Activated naive CD4-positive, alpha-beta T cell treated with anti-CD3 and anti-CD28 coated beads, Interleukin-2, amount 10 ng/mL, durations not matched to agents 7 days and 5 days (primary cell): ENCODE measurements at regions not wholly inside any gene's neighbourhood (a gene's known extent, or its start where the extent isn't known, plus 50 kb on each side); places are given as distances from the start of the nearest gene placed in this dataset.

Experiments
- CTCF ChIA-PET: fragments of 350-600 bp; sonication (Branson Sonifier 250); formaldehyde crosslinking; loops from one replicate; lab custom pipeline; 2021; ENCODE audit warnings: antibody characterized with exemption; lab: Charles Lee
- DNase-seq: peaks from one replicate; pipeline ENCODE4 v3.0.0-alpha.2; 2020
- H3K27ac Mint-ChIP-seq: one replicate; pipeline ENCODE4 v1.8.0; 2021; ENCODE audit warnings: mild to moderate bottlenecking, moderate library complexity, mixed read lengths
- H3K27me3 Mint-ChIP-seq: one replicate; pipeline ENCODE4 v1.8.0; 2021; ENCODE audit warnings: mild to moderate bottlenecking, mixed read lengths
- H3K36me3 Mint-ChIP-seq: one replicate; pipeline ENCODE4 v1.8.0; 2021; ENCODE audit warnings: mixed read lengths
- H3K4me1 Mint-ChIP-seq: one replicate; pipeline ENCODE4 v1.8.0; 2021; ENCODE audit warnings: mixed read lengths
- H3K4me3 Mint-ChIP-seq: one replicate; pipeline ENCODE4 v1.8.0; 2021; ENCODE audit warnings: mild to moderate bottlenecking, moderate library complexity, mixed read lengths
- H3K9me3 Mint-ChIP-seq: one replicate; pipeline ENCODE4 v1.8.0; 2021; ENCODE audit warnings: mixed read lengths

DNA sequence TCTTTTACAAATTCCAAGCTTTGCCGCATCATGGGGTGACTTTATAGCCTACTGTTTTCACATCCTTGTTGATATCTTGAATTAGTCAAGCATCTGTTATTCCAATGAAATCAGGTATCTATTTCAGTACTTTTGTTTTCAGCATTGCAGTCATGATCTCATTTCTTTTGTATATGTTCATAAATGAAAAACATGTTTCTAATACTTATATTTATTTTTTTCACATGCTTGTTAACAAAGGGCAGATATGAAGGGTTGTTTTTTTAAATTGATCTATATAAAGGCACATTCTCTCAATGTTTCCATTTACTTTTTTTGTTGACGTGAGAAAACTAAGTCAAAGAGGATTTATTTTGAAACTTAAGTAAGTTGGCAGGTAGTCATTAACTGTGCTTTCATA is 964.8 kb downstream of the JRKL start:
- H3K9me3 Mint-ChIP-seq = peaks cover 7% of the 10 kb centered on the region
- H3K4me3 Mint-ChIP-seq = no peak overlapping the region
- CTCF ChIA-PET = no interaction called here
- DNase-seq = no peak
- no peaks in the 10 kb centered on the region for H3K4me1 Mint-ChIP-seq
- no peaks in the 10 kb centered on the region for H3K27me3 Mint-ChIP-seq
- H3K27ac Mint-ChIP-seq = no peak overlapping the region
- H3K36me3 Mint-ChIP-seq = no peaks in the 10 kb centered on the region

DNA sequence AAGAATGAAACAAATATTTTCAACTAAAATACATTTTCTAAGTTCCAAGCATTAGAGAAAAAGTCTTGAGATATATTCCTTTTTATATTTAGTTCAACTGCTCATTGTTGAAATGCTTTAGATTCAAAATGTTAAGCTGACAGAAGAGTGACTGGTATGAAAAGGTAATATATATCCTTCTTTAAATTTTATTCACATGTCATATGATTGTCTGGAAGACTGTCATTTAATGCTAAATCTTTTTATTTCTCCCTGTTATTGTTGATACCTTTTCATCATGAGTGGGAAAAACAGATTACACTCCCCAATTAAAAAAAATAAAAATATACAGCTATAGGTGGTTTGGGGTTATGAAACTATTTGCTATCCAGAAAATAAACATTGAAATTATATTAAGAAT is 965.4 kb downstream of the JRKL start:
- Mint-ChIP-seq H3K9me3 (peaks cover 7% of the 10 kb centered on the region), H3K27me3 (no peaks in the 10 kb centered on the region), H3K36me3 (no peaks in the 10 kb centered on the region), H3K4me1 (no peaks in the 10 kb centered on the region), H3K4me3 (no peak overlapping the region), H3K27ac (no peak overlapping the region)
- DNase-seq = no peak
- CTCF ChIA-PET = no interaction called here

DNA sequence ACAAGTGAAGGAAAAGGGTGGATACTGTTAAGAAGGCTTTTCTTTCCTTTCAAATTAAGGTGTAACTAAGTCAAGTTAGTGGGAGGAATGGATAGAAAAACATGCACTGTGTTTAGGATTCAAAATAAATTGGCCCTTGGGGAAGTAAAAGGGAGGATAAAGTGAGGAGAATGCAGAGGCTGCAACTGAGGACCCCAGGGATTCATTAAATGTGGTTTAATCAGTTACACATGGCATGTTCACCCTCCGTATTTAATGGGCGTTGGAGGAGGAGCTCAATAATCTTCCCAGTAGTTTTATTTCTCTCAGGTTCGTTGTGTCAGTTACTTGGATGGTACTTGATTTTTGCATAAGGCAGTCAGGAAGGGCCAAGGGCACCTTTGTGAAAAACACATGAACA is 966.3 kb downstream of the JRKL start:
- Mint-ChIP-seq H3K27me3 (no peaks in the 10 kb centered on the region), H3K4me1 (no peaks in the 10 kb centered on the region), H3K9me3 (peaks cover 7% of the 10 kb centered on the region), H3K4me3 (no peak overlapping the region), H3K27ac (no peak overlapping the region), H3K36me3 (no peaks in the 10 kb centered on the region)
- no peak for DNase-seq
- CTCF ChIA-PET = no interaction called here

DNA sequence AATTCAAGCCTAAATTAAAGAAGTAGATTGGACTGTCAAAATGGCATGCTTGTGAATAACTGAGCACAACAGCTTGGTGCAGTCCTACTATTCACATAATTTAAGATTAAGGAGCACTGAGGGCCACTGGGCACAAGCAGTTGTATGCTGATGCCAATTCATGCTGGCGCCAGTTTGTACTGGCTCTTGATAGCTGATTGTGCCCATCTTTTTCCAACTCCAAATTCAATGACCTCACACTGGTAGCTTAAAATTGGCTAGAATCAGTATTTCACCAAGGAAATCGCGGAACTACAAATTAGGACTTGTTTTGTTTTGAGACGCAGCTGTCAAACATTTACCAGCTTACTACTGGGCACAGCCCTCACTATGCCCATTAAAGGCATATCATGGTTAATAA is 969.2 kb downstream of the JRKL start:
- Mint-ChIP-seq H3K4me1 (no peaks in the 10 kb centered on the region), H3K4me3 (no peak overlapping the region), H3K9me3 (peaks cover 2% of the 10 kb centered on the region), H3K27me3 (no peaks in the 10 kb centered on the region), H3K36me3 (no peaks in the 10 kb centered on the region), H3K27ac (no peak overlapping the region)
- DNase-seq = no peak
- CTCF ChIA-PET = no interaction called here

DNA sequence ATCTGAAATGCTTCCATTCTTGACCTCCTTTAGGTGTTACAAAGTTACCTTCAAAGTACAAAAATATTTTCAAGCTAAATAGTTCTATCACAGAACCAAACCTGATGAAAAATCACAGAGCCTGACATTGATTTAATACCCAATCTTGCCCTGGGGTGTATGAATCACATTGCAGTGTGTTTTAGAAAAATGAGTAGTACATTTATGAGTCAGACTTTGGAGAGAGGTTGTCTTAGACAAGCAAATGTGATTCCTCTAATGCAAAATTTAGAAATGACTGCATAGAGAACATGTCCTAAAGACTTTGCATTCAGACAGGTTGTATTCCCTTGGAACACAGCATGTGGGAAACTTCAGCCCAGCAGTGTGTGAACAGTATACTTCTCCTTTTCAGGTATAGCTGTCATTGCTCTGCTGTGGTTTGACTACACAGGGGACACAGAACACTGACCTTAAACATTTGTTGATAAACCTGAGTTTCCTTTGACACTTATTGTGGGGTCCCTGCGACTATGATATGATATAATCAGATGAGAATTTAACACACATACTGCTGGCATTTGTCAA is 972.1 kb downstream of the JRKL start:
- no peaks in the 10 kb centered on the region for H3K36me3 Mint-ChIP-seq
- H3K4me3 Mint-ChIP-seq = no peak overlapping the region
- peaks cover 6% of the 10 kb centered on the region for H3K9me3 Mint-ChIP-seq
- no peaks in the 10 kb centered on the region for H3K27me3 Mint-ChIP-seq
- no peaks in the 10 kb centered on the region for H3K4me1 Mint-ChIP-seq
- no peak for DNase-seq
- H3K27ac Mint-ChIP-seq = no peak overlapping the region
- CTCF ChIA-PET = no interaction called here

DNA sequence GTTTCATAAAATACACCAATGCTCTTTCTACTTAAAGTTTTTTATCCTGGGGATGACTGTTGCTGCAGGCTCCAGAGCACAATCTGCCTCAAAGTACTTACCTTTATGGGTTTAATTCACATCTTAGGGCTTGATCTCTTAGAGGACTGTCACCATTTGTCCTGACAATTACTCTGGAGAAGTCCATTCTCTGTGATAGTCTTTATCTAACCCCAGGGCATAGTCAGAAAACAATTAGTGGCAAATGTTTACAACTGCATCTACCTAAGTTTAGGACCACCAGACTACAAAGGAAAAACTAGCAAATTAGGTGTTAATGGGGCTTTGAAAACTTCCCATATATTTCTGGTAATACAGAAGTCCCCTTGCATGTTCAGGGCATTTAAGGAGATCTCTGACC is 973.5 kb downstream of the JRKL start:
- no peak overlapping the region for H3K27ac Mint-ChIP-seq
- no peak overlapping the region for H3K4me3 Mint-ChIP-seq
- no peaks in the 10 kb centered on the region for H3K36me3 Mint-ChIP-seq
- H3K27me3 Mint-ChIP-seq = no peaks in the 10 kb centered on the region
- CTCF ChIA-PET = no interaction called here
- no peaks in the 10 kb centered on the region for H3K4me1 Mint-ChIP-seq
- no peak for DNase-seq
- H3K9me3 Mint-ChIP-seq = peaks cover 6% of the 10 kb centered on the region

DNA sequence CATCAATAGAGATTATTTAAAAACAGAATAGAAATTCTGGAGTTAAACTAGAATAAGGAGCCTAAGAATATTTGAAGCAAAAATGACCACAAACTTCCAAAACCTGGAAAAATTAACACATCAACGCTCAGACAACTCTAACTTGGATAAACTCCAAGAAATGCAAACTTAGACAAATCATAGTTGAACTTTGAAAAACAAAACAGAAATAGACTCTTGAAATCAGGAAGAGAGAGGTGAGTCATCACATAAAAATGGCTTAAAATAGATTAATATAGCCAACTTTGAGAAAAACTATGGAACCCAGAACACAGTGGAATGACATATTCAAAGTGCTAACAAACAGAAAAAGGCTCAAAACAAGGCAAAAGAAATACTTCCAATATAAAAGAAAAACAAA is 974.2 kb downstream of the JRKL start:
- no peak overlapping the region for H3K27ac Mint-ChIP-seq
- H3K4me3 Mint-ChIP-seq = no peak overlapping the region
- no peaks in the 10 kb centered on the region for H3K27me3 Mint-ChIP-seq
- DNase-seq = no peak
- peaks cover 6% of the 10 kb centered on the region for H3K9me3 Mint-ChIP-seq
- H3K36me3 Mint-ChIP-seq = no peaks in the 10 kb centered on the region
- no peaks in the 10 kb centered on the region for H3K4me1 Mint-ChIP-seq
- CTCF ChIA-PET = no interaction called here

DNA sequence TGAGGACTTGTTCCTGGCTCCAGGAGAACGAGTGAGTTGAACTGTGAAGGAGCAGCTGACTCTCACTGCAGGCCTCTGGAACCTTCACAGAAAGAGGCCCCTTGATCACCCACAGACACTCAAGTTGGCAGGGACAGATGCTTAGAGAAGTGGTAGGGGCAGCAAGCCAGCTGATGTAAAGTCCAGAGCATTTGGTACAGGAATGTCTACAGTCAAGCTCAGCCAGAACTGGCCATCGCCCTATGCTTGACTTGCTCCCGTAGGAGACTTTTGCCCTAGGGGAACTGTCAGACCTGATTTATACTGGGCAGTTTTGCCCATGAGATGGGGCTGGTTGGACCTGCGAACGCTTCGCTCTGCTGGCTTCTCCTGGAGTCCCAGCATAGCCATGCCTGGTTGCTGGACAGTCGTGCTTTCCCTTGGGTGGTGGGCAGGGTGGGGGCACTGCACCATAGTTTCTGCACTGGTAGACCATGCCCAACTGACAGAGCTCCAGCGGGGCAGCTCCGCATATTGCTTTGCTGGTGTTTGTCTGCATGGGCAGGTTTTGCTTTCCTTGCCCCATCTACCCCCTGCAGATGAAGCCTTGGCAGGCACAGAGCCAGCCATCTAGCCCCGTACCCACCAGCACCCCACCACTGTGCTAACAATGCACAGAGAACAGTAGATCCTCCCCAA is 977.7 kb downstream of the JRKL start:
- no peaks in the 10 kb centered on the region for H3K27me3 Mint-ChIP-seq
- no peak overlapping the region for H3K4me3 Mint-ChIP-seq
- H3K9me3 Mint-ChIP-seq = peaks cover 11% of the 10 kb centered on the region
- H3K36me3 Mint-ChIP-seq = no peaks in the 10 kb centered on the region
- DNase-seq = no peak
- no peaks in the 10 kb centered on the region for H3K4me1 Mint-ChIP-seq
- CTCF ChIA-PET = no interaction called here
- no peak overlapping the region for H3K27ac Mint-ChIP-seq

DNA sequence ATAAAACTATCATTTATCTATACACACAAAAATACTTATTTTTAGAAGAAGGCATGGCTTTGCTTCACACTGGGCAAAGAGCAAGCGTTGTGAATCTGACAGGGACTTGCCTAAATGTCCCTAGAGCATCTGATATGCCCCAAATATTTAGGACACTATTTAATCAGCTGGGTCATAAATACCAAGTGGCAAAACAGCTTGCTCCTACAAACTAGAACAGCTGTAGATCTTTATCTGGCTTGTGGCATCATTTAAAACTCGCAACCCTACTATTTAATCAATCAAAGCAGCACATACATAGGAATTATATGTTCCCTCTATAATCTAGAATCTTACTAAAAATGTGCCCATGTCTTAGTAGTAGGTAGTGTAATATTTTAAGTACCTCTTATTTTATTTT is 999.5 kb downstream of the JRKL start:
- H3K27ac Mint-ChIP-seq = no peak overlapping the region
- DNase-seq = no peak
- no peaks in the 10 kb centered on the region for H3K27me3 Mint-ChIP-seq
- H3K9me3 Mint-ChIP-seq = peaks cover 3% of the 10 kb centered on the region
- H3K36me3 Mint-ChIP-seq = no peaks in the 10 kb centered on the region
- no peaks in the 10 kb centered on the region for H3K4me1 Mint-ChIP-seq
- no peak overlapping the region for H3K4me3 Mint-ChIP-seq
- CTCF ChIA-PET = no interaction called here

DNA sequence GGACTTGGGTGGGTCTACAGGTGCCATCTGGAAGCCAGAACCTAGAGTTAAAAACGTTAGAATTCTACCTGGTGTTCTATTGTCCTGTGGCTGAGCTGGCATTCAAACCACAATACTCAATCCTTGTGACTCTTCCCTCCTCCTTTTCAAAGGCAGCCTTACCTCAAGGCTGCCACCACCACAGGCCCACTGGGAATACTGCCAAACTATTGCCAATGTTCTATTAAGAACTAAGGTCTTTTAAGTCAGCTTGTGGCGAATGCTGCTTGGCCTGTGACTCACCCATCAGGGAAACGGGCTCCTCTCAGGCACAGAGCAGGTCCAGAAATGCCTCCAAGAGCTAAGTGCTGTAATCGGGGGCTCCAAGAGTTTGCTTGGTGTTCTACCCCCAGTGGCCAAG is 1008.4 kb downstream of the JRKL start:
- Mint-ChIP-seq H3K27ac (no peak overlapping the region), H3K4me1 (no peaks in the 10 kb centered on the region), H3K36me3 (no peaks in the 10 kb centered on the region), H3K4me3 (no peak overlapping the region), H3K27me3 (no peaks in the 10 kb centered on the region), H3K9me3 (peaks cover 2% of the 10 kb centered on the region)
- CTCF ChIA-PET = no interaction called here
- DNase-seq = no peak

DNA sequence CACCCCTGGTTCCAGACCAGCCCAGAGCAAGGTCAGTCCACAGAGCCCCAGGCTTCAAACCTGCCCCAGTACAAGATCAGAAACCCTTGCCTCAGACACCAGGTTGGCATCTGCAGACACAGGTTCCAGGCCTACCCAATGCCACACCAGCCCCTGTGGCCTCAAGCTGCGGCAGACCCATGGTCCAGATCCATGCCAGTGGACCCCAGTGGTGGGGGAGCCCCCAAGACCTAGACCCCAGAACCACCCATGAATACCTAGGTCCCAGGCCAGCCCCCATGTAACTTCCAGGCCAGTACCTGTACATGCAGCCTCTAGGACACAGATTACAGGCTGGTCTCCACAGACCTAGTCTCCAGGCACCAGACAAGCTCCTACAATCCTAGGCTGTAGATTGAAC is 1019.3 kb downstream of the JRKL start:
- H3K4me1 Mint-ChIP-seq = no peaks in the 10 kb centered on the region
- no peak overlapping the region for H3K27ac Mint-ChIP-seq
- DNase-seq = no peak
- no peaks in the 10 kb centered on the region for H3K36me3 Mint-ChIP-seq
- CTCF ChIA-PET = no interaction called here
- no peak overlapping the region for H3K4me3 Mint-ChIP-seq
- peaks cover 17% of the 10 kb centered on the region for H3K9me3 Mint-ChIP-seq
- no peaks in the 10 kb centered on the region for H3K27me3 Mint-ChIP-seq

DNA sequence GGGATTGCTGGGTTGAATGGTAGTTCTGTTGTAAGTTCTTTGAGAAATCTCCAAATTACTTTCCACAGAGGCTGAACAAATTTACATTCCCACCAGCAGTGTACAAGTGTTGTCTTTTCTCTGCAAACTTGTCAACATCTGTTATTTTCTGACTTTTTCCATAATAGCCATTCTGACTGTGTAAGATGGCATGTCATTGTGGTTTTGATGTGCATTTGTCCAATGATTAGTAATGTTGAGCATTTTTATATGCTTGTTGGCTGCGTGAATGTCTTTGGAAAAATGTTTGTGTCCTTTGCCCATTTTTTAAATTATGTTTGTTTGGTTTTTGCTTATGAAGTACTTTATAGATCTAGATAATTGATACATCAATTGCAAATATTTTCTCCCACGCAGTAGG is 1025.0 kb downstream of the JRKL start:
- Mint-ChIP-seq H3K9me3 (peaks cover 8% of the 10 kb centered on the region), H3K27me3 (no peaks in the 10 kb centered on the region), H3K4me3 (no peak overlapping the region), H3K36me3 (no peaks in the 10 kb centered on the region), H3K27ac (no peak overlapping the region), H3K4me1 (no peaks in the 10 kb centered on the region)
- DNase-seq = no peak
- CTCF ChIA-PET = no interaction called here

DNA sequence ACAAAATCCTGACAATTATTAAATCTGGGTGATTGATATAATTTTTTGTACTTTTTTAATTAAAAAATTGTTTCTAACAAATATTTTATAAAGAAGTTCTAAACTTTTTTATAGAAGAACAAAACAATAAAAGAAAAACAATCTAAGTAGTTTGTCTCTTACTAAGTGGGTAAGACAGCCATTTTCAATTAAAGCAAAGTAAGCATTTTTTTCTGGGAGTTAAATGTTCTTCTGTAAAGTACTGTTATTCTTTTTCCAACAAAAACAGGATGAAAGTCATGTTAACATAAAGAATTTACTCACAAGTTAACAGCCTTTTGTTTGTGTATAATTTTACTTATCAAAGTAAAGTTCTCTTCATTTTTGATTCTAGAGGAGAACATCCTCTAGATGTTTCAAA is 1029.9 kb downstream of the JRKL start:
- Mint-ChIP-seq H3K9me3 (peaks cover 4% of the 10 kb centered on the region), H3K4me1 (no peaks in the 10 kb centered on the region), H3K4me3 (no peak overlapping the region), H3K27ac (no peak overlapping the region), H3K27me3 (no peaks in the 10 kb centered on the region), H3K36me3 (no peaks in the 10 kb centered on the region)
- CTCF ChIA-PET = no interaction called here
- DNase-seq = no peak

DNA sequence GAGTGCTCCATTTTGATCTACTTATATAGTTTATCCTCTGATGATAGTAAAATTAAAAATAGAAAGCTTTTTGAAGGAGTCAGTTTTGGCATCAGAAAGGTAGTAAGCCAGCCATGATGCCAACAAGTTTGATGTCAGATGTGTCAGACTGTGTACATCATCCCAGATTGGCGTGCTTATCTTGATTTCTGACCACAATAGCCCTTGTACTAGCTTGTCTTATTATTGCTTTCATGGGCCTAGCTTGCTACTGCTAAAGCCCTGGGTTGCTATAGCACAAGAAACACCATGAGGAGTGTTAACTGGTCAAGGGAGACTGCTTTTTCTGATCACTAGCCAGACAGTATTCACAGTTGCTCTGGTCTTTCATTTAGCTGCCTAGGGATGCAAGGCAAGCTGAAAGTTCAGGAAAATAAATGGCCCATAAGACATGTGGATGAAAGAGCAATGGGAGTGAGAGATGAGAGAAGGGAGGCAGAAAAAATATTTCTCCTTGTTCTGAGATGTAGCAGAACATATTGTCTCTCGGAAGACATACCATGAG is 1038.5 kb downstream of the JRKL start:
- Mint-ChIP-seq H3K27me3 (no peaks in the 10 kb centered on the region), H3K36me3 (no peaks in the 10 kb centered on the region), H3K4me3 (no peak overlapping the region), H3K9me3 (no peaks in the 10 kb centered on the region), H3K4me1 (no peaks in the 10 kb centered on the region), H3K27ac (no peak overlapping the region)
- CTCF ChIA-PET = no interaction called here
- DNase-seq = no peak

DNA sequence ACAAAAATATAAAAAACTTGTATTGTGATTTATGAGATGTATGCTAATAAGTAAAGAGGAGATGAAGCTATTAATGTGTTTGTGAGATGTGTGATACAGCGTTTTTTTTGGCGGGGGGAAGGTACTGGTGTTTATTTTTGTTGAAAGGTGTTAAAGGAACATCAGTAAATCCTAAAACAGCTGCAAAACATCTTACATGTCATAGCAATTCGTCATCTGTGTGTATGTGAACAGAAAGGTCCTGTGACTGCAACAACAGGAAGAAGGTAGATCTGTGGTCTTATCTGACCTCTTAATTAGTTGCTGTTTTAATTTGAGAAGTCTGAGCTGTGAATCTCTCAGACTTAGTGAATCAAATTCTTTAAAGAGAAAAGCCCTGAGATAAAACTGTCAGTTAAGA is 1041.1 kb downstream of the JRKL start:
- H3K4me1 Mint-ChIP-seq = no peaks in the 10 kb centered on the region
- peaks cover 2% of the 10 kb centered on the region for H3K9me3 Mint-ChIP-seq
- H3K27ac Mint-ChIP-seq = no peak overlapping the region
- H3K27me3 Mint-ChIP-seq = no peaks in the 10 kb centered on the region
- DNase-seq = no peak
- CTCF ChIA-PET = no interaction called here
- no peaks in the 10 kb centered on the region for H3K36me3 Mint-ChIP-seq
- H3K4me3 Mint-ChIP-seq = no peak overlapping the region
